ENCODE measurements at regions not wholly inside any gene's neighbourhood (a gene's known extent, or its start where the extent isn't known, plus 50 kb on each side); places are given as distances from the start of the nearest gene placed in this dataset.

- H3K36me3 Mint-ChIP-seq (ENCODE audit: insufficient read depth, unreplicated experiment): no peaks in the 10 kb centered on the region
- TF ChIP-seq, protein P1, sequence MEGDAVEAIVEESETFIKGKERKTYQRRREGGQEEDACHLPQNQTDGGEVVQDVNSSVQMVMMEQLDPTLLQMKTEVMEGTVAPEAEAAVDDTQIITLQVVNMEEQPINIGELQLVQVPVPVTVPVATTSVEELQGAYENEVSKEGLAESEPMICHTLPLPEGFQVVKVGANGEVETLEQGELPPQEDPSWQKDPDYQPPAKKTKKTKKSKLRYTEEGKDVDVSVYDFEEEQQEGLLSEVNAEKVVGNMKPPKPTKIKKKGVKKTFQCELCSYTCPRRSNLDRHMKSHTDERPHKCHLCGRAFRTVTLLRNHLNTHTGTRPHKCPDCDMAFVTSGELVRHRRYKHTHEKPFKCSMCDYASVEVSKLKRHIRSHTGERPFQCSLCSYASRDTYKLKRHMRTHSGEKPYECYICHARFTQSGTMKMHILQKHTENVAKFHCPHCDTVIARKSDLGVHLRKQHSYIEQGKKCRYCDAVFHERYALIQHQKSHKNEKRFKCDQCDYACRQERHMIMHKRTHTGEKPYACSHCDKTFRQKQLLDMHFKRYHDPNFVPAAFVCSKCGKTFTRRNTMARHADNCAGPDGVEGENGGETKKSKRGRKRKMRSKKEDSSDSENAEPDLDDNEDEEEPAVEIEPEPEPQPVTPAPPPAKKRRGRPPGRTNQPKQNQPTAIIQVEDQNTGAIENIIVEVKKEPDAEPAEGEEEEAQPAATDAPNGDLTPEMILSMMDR (IDR thresholded peaks at IDR 0.05; ENCODE audit: unreplicated experiment): no peak
- no peak overlapping the region for H3K4me3 Mint-ChIP-seq (ENCODE audit: low read depth, unreplicated experiment)
- CTCF ChIA-PET: no interaction called here
- DNase-seq: no peak
- H3K4me1 Mint-ChIP-seq (ENCODE audit: low read depth, unreplicated experiment): no peaks in the 10 kb centered on the region
- no TSS peak for BruUV-seq (replicated peaks)
- no peaks in the 10 kb centered on the region for H3K9me3 Mint-ChIP-seq (ENCODE audit: low read depth, unreplicated experiment)
- H3K27ac Mint-ChIP-seq (ENCODE audit: unreplicated experiment): no peak overlapping the region
- intact Hi-C loops (cut with micrococcal nuclease; ENCODE audit: unreplicated experiment): no loop called here
- no peaks in the 10 kb centered on the region for H3K27me3 Mint-ChIP-seq (ENCODE audit: unreplicated experiment)
Observed at GRCh38 chr3:177946048-177946447, 590.2 kb upstream of the KCNMB2 start.

DNA sequence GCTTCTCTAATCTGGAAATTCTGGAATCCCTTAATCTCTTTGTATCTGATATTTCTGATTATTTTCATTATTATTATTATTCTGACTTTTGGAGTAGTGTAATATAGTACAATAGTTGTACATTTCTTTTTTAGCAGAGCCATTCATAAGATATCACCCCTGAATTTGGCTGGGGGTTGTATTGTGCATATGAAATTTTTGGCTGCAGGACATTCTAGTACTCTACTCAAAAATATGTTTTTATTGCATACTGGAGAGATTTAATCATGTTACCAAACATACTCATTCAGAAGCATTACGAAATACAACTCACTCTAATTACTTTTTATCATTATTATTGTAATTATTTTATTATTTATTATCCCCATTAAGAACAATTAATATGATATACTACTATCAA is 589.7 kb upstream of the KCNMB2 start:
- intact Hi-C loops (cut with micrococcal nuclease; ENCODE audit: unreplicated experiment): no loop called here
- TF ChIP-seq, protein P1 (IDR thresholded peaks at IDR 0.05; ENCODE audit: unreplicated experiment): no peak
- Mint-ChIP-seq H3K36me3 (ENCODE audit: insufficient read depth, unreplicated experiment) (no peaks in the 10 kb centered on the region), H3K27ac (ENCODE audit: unreplicated experiment) (no peak overlapping the region), H3K4me1 (ENCODE audit: low read depth, unreplicated experiment) (no peaks in the 10 kb centered on the region), H3K9me3 (ENCODE audit: low read depth, unreplicated experiment) (no peaks in the 10 kb centered on the region), H3K4me3 (ENCODE audit: low read depth, unreplicated experiment) (no peak overlapping the region), H3K27me3 (ENCODE audit: unreplicated experiment) (no peaks in the 10 kb centered on the region)
- CTCF ChIA-PET: no interaction called here
- DNase-seq: no peak
- no TSS peak for BruUV-seq (replicated peaks)

DNA sequence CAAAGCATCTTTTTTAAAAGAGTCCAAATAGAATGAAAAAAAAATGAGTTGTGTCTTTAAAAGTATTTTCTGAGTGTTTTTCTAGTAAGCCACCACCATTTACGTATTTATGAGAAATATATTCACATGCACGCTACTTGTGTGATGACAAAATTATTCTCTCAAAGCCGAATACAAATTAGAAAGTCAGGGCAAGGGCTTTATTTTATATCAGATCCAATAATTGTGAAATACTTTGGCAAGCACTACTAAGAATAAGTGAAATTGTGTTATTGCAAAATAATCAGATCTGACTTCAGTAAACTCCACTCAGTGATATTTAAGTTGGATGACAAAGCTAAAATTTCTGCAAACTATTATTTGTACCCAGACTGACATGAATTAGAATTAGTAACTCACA is 589.3 kb upstream of the KCNMB2 start:
- Mint-ChIP-seq H3K27ac (ENCODE audit: unreplicated experiment) (no peak overlapping the region), H3K9me3 (ENCODE audit: low read depth, unreplicated experiment) (no peaks in the 10 kb centered on the region), H3K36me3 (ENCODE audit: insufficient read depth, unreplicated experiment) (no peaks in the 10 kb centered on the region), H3K4me1 (ENCODE audit: low read depth, unreplicated experiment) (no peaks in the 10 kb centered on the region), H3K4me3 (ENCODE audit: low read depth, unreplicated experiment) (no peak overlapping the region), H3K27me3 (ENCODE audit: unreplicated experiment) (no peaks in the 10 kb centered on the region)
- CTCF ChIA-PET: no interaction called here
- DNase-seq: no peak
- intact Hi-C loops (cut with micrococcal nuclease; ENCODE audit: unreplicated experiment): no loop called here
- TF ChIP-seq, protein P1 (IDR thresholded peaks at IDR 0.05; ENCODE audit: unreplicated experiment): no peak
- no TSS peak for BruUV-seq (replicated peaks)

DNA sequence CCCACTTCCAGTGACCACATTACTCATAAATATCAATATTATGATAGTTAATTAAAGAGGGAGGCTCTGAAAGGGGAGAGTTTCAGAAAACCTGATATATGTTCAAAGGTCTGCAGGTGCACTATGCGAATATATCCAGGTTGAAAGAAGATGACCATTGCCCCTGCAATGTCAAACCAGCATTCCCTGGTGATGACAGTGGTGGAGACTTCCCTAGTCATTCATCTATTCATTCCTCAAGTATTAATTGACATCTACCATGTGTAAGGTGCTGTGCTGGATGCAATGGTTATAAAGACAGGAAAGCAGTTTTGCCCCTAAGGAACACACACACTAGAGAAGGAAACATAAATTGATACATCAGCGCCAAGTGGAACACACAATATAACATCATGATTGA is 588.3 kb upstream of the KCNMB2 start:
- H3K9me3 Mint-ChIP-seq (ENCODE audit: low read depth, unreplicated experiment): no peaks in the 10 kb centered on the region
- intact Hi-C loops (cut with micrococcal nuclease; ENCODE audit: unreplicated experiment): no loop called here
- BruUV-seq (replicated peaks): no TSS peak
- H3K36me3 Mint-ChIP-seq (ENCODE audit: insufficient read depth, unreplicated experiment): no peaks in the 10 kb centered on the region
- no peaks in the 10 kb centered on the region for H3K4me1 Mint-ChIP-seq (ENCODE audit: low read depth, unreplicated experiment)
- TF ChIP-seq, protein P1 (IDR thresholded peaks at IDR 0.05; ENCODE audit: unreplicated experiment): no peak
- no peak overlapping the region for H3K4me3 Mint-ChIP-seq (ENCODE audit: low read depth, unreplicated experiment)
- H3K27me3 Mint-ChIP-seq (ENCODE audit: unreplicated experiment): no peaks in the 10 kb centered on the region
- CTCF ChIA-PET: interaction anchor here (0.7 kb wide), 1 partner anchor 9 kb away, joined by 3 read pairs; no protein-coding TSS in a partner anchor
- no peak overlapping the region for H3K27ac Mint-ChIP-seq (ENCODE audit: unreplicated experiment)
- DNase-seq: no peak

Measured in Calu3 (cell line).